ENCODE measurements at regions not wholly inside any gene's neighbourhood (a gene's known extent, or its start where the extent isn't known, plus 50 kb on each side); places are given as distances from the start of the nearest gene placed in this dataset.

- DNase-seq (ENCODE audit: low spot score), result no peak
- no peaks in the 10 kb centered on the region for H3K4me1 ChIP-seq
- TF ChIP-seq, protein P1, sequence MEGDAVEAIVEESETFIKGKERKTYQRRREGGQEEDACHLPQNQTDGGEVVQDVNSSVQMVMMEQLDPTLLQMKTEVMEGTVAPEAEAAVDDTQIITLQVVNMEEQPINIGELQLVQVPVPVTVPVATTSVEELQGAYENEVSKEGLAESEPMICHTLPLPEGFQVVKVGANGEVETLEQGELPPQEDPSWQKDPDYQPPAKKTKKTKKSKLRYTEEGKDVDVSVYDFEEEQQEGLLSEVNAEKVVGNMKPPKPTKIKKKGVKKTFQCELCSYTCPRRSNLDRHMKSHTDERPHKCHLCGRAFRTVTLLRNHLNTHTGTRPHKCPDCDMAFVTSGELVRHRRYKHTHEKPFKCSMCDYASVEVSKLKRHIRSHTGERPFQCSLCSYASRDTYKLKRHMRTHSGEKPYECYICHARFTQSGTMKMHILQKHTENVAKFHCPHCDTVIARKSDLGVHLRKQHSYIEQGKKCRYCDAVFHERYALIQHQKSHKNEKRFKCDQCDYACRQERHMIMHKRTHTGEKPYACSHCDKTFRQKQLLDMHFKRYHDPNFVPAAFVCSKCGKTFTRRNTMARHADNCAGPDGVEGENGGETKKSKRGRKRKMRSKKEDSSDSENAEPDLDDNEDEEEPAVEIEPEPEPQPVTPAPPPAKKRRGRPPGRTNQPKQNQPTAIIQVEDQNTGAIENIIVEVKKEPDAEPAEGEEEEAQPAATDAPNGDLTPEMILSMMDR (IDR thresholded peaks at IDR 0.05), result no peak
- H3K27ac ChIP-seq, result no peak overlapping the region
- H3K36me3 ChIP-seq, result no peaks in the 10 kb centered on the region
- H3K4me3 ChIP-seq, result no peak overlapping the region
- H3K27me3 ChIP-seq, result no peaks in the 10 kb centered on the region
- no peaks in the 10 kb centered on the region for H3K9me3 ChIP-seq
Measured at GRCh38 chr1:22338071-22338765, 113.4 kb upstream of the ZBTB40 start.

- Histone ChIP-seq H3K4me1 (no peaks in the 10 kb centered on the region), H3K36me3 (no peaks in the 10 kb centered on the region), H3K4me3 (no peak overlapping the region), H3K27ac (no peak overlapping the region), H3K9me3 (no peaks in the 10 kb centered on the region), H3K27me3 (no peaks in the 10 kb centered on the region)
- DNase-seq (ENCODE audit: low spot score), result no peak
- TF ChIP-seq, protein P1 (IDR thresholded peaks at IDR 0.05), result no peak
Measured at GRCh38 chr1:22339237-22339636, 112.4 kb upstream of the ZBTB40 start.

GRCh38 chr1:22340066-22340465, 111.6 kb upstream of the ZBTB40 start:
- TF ChIP-seq, protein P1 (IDR thresholded peaks at IDR 0.05), result no peak
- no peak for DNase-seq (ENCODE audit: low spot score)
- no peaks in the 10 kb centered on the region for H3K36me3 ChIP-seq
- H3K4me1 ChIP-seq, result no peaks in the 10 kb centered on the region
- no peak overlapping the region for H3K27ac ChIP-seq
- H3K4me3 ChIP-seq, result no peak overlapping the region
- H3K27me3 ChIP-seq, result no peaks in the 10 kb centered on the region
- no peaks in the 10 kb centered on the region for H3K9me3 ChIP-seq

DNA sequence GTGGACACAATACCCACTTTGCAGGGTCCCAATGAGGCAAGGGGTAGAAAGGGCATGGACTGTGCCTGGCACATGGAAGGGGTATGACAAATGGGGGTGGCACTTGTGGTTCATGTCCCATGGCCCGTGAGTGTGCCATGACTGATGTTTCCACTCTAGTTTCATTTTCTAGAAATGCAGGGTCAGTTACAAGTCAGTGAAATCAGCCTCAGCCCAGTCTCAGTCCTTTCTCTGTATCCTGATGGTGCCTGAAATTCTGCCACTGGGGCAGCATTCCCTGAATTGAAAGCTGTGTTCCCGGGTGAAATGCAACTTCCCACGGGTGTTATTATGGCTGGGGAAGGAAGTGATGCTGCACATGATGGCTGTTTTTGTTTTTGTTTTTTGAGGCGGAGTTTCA, 110.8 kb upstream of the ZBTB40 start:
- no peaks in the 10 kb centered on the region for H3K36me3 ChIP-seq
- H3K4me3 ChIP-seq, result no peak overlapping the region
- no peak overlapping the region for H3K27ac ChIP-seq
- H3K9me3 ChIP-seq, result no peaks in the 10 kb centered on the region
- no peaks in the 10 kb centered on the region for H3K27me3 ChIP-seq
- DNase-seq (ENCODE audit: low spot score), result no peak
- TF ChIP-seq, protein P1 (IDR thresholded peaks at IDR 0.05), result no peak
- no peaks in the 10 kb centered on the region for H3K4me1 ChIP-seq

DNA sequence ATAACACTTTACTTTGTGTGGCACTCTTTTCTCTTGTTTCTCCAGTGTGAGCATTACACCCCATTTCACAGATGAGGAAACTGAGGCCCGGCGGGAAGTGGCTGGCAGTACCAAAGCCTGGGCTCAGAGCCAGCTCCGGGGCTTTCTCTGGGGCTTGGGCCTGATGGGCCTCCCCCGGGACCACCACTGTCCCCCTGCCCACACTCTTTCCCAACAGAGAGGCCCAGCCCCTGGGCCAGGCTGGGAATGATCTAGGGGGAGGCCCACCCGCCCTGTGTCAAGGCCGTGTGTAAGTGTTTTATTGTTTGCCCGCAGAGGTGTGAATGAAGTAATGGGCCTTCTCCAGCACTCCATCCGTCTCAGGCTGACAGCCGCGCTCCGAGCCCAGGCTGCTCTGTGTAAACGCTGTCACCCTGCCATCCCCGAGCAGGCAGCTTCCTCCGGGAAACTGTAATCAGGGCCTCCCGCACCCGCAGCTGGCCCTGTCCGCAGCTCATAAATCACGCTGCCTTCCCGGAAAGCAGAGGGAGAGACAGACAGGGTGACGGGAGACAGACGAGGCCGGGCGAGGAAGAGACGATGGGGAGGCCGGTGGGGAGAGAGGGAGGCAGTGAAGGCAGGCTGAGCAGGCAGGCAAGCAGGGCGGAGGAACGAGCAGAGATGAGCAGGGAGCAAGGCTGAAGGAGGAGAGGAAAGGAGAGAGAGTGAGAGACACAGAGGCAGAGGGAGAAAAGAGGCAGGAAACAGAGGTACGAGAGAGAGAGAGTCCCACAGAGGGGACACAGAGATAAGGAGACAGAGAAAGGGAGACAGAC, 109.7 kb upstream of the ZBTB40 start:
- no peaks in the 10 kb centered on the region for H3K36me3 ChIP-seq
- no peak overlapping the region for H3K4me3 ChIP-seq
- H3K9me3 ChIP-seq, result no peaks in the 10 kb centered on the region
- TF ChIP-seq, protein P1 (IDR thresholded peaks at IDR 0.05), result no peak
- no peak for DNase-seq (ENCODE audit: low spot score)
- H3K27me3 ChIP-seq, result no peaks in the 10 kb centered on the region
- H3K4me1 ChIP-seq, result no peaks in the 10 kb centered on the region
- H3K27ac ChIP-seq, result no peak overlapping the region
